Stimulated activated CD8-positive, alpha-beta memory T cell treated with anti-CD3 and anti-CD28 coated beads, Interleukin-15, amount 100 ng/mL, for 4 hours (primary cell): ENCODE measurements at regions not wholly inside any gene's neighbourhood (a gene's known extent, or its start where the extent isn't known, plus 50 kb on each side); places are given as distances from the start of the nearest gene placed in this dataset.

Source experiments
- DNase-seq, 2 donors: peaks; one replicate each; pipeline ENCODE4 v3.0.0-alpha.2; 2020; ENCODE audit warnings: low read depth in 2 of 2

GRCh38 chr1:200354243-200354642, 55.6 kb downstream of the ZNF281 start:
- DNase-seq, result no peak

- no peak for DNase-seq
These were observed 56.6 kb downstream of the ZNF281 start for GRCh38 chr1:200353232-200353631.

- no peak for DNase-seq
These were observed 57.8 kb downstream of the ZNF281 start for GRCh38 chr1:200351826-200352549.

DNA sequence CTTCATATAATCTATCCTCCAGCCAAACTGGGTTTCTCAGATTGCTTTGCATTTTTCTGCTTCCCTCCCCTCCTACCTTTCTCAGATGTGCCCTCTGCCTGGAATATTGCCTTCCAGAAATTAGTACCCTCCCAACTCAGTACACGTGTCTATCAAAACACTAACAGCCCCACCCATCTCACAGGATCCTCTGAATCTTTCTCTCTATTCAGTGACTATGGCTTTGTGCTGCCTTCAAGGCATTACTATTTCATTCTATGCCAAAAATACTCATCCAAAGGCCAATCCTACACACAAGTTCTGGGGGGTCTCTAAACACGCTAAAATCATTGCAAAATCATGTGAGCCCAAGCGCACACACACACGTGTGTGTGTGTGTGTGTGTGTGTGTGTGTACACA, 58.4 kb downstream of the ZNF281 start:
- DNase-seq, result no peak

GRCh38 chr1:200346700-200347099, 63.1 kb downstream of the ZNF281 start:
- DNase-seq, result no peak

- no peak for DNase-seq
These were observed 64.3 kb downstream of the ZNF281 start for GRCh38 chr1:200345520-200345919.

- no peak for DNase-seq
These were observed 66.0 kb downstream of the ZNF281 start for GRCh38 chr1:200343874-200344273.

- no peak for DNase-seq
These were observed 67.1 kb downstream of the ZNF281 start for GRCh38 chr1:200342511-200343311.

- no peak for DNase-seq
These were observed 71.4 kb downstream of the ZNF281 start for GRCh38 chr1:200338451-200338850.

- no peak for DNase-seq
These were observed 72.0 kb downstream of the ZNF281 start for GRCh38 chr1:200337831-200338230.

DNA sequence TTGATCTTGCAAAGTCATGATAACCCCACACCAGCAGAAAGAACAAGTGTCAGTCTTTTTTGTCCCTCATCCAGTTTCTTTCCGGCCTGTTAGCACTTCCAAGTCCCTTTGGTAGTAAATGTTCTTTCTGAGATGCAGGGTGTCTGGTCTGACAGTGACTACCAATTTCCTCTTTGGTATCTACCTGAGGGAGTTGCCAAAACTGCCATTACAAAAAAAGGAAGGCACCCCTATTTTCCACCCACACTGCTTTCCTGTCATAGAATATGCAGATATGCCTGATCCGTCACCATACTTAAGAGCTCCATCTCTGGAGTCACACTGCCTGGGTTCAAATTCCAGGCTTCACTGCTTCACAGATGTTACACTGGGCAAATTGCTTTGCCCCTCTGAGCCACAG, 72.4 kb downstream of the ZNF281 start:
- no peak for DNase-seq

DNA sequence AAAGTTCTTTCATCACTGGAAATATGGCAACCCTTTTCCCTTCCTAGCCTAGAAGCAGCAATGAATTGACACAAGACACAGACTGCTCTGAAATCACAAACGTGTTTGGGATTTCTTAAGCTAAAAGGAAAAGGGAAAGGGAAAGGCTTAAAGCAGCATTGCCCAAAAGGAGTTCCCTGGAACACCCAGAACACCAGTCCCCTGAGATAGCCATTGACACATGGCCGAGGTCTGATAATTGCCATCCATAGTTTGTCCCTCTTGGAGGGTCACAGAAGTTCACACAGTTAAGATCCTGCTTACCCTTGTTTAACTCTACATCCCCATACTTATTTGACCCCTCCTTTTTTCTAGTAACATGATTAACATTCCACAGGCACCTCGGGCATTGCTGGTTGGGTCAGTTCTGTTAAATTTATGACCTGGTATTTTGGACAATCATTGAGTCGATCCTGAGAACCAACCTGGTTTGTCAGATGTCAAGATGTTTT, 72.9 kb downstream of the ZNF281 start:
- DNase-seq, result no peak

DNA sequence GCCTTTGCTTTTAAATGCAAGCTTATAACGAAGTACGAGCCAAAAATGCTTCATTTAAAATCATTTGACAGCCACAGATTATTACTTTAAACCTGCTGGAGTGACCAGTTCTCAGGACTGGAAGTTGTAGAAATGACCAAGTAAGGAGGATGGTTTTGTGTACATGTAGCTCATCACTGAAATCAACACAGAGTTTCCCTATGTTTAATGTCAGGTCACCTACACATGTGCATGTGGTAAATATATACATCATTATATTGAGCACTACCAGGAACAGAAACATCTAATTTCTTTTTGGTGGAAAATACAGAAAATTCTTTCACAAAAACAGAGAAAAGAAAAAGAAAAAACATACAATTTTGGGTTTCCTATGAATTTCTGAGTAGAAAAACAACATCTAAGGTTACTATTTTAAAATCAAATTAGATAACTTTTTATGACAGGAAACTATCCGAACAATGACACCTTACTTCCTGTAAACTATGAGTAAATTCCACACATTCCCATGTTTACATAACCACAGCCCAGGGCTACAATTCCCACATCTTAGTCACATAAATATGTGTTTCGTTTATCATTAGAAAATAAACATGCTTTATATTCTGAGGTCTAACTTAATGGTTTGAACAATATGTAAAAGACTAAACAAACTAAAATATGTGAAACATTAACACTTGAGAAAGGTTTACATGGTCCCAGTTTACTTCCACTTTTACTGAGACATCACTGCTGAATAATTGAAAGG, 73.6 kb downstream of the ZNF281 start:
- DNase-seq, result no peak

DNA sequence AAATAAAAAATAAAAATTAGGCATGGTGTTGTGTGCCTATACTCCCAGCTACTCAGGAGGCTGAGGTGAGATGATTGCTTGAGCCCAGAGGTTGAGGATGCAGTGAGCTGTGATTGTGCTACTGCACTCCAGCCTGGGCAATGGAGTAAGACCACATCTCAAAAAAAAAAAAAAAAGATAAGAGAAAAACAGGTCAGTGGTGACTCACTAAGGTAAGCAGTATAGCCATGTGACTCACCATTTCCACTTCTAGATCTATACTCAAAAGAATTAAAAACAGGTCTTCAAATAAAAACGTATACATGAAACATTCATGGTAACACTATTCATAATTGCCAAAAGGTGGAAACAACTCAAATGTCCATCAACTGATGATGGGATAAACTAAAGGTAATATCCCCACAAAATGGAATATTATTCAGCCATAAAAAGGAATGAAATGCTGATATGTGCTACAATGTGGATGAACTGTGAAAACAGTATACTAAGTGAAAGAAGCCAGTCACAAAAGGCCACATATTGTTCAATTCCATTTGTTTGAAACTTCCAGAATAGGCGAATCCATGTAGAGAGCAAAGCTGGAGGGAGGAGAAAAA, 75.1 kb downstream of the ZNF281 start:
- no peak for DNase-seq

GRCh38 chr1:200333329-200333728, 76.5 kb downstream of the ZNF281 start:
- DNase-seq, result no peak

DNA sequence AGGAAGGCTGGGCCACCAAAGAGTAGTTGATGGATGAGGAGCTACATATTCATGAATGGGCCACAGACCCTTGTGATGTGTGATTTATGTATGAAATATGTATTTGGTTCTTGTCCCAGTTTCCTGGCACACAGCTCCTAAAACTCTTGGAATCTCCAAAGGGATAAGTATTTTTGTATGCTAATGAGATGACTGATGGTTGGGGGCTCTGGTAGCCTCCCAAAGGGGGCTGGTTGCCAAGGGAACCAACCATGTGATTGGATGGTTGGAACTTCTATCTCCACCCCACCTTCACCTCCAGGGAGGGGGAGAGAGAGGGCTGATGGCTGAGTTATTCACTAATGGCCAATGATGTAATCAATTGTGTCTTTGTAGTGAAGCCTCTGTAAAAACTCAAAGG, 77.1 kb downstream of the ZNF281 start:
- no peak for DNase-seq

DNA sequence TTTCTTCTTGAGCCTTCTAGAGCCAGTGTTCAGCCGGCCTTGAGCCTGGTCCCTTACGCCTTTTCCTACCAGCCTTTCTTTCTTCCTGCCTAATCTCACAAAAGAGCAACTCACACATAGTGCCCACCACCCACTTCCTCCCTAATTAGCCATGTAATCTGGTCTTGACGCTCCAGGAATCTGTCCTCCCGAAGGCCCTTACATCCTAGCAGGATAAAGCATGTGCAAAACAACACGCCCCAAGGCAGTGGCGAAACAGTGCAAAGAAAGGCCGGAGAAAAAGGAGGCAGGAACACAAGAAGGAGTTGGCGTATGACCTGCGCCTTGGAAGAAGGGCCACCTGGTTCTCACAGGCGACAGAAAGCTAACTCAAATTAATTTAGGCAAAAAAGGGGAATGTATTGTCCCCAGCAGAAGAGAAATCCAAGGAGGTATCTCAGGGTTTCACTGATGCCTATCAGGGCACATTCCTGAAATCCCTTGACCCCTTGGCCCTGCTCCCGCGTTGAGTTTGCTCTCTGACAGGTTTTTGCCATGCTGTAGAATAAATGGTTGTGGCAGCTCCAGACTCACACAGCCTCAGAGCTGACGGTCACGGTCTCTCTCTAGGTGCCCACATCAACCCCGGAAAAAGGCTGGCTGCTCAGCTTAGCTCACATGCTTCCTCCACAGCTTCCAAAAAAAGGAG, 79.0 kb downstream of the ZNF281 start:
- no peak for DNase-seq

DNA sequence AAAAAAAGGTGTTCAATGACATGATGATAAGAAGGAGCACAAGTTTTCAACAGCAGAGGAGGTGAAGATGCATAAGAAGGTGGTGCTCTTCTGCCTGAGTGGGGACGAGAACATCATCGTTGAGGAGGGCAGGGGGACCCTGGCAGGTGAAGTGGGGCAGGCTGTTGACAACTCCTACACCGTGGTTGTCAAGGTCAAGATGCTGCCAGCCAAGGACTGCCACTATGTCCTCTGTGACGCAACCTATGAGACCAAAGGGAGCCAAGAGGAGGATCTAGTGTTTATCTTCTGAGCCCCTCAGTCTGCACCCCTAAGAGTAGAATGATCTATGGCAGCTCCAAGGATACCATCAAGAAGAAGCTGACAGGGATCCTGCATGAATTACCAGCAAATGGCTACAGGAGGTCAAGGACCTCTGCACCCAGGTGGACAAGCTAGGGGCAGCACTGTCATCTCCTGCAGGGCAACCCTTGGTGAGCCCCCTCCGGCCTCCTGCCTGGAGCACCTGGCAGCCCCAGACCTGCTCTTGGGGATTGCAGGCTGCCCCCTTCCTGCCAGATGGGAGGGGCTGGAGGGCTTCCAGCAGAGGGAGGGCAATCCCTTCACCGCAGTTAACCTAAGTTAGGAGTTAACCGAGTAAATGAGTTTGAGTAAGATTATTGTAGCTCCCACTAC, 80.5 kb downstream of the ZNF281 start:
- no peak for DNase-seq

DNA sequence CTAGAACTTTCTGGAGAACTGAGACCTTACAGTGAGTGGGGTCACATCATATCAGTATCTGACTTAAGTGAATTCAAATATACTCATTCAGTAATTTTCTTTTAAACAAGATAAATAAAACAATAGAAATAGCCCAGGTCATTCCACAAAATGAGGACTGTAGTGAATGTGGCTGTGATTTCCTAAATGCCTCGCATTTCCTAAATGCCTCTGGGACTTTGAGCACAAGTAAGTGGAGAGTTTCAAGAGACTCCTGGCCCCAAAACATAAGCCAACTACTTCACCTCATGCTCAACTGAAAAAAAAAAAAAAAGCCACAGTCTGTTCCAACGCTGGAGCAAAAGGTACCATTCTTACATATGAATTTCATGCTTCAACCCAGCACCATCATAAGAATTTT, 81.5 kb downstream of the ZNF281 start:
- DNase-seq, result no peak

DNA sequence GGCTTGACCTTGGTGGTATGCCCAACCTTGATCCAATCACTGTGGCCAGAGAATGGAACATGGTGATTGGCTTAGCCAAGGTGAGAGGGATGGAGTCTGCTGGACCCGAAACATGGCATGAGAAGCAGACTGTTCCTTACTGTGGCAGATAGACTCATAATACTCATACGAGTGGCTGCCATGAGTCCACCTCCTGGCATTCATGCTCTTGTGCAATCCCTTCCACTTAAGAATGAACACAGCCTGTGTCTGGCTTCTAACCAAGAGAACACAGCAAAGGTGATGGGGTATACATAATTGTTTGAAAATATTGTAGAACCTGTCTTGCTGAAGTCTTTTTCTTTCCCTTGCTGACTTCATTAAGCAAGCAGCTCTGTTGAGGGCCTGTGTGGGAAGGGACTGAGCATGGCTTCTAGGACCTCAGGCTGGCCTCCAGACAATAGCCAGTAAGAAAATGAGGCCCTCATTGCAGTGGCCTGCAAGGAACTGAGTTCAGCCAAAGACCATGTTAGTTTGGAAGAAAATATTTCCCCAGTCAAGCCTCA, 85.9 kb downstream of the ZNF281 start:
- no peak for DNase-seq

DNA sequence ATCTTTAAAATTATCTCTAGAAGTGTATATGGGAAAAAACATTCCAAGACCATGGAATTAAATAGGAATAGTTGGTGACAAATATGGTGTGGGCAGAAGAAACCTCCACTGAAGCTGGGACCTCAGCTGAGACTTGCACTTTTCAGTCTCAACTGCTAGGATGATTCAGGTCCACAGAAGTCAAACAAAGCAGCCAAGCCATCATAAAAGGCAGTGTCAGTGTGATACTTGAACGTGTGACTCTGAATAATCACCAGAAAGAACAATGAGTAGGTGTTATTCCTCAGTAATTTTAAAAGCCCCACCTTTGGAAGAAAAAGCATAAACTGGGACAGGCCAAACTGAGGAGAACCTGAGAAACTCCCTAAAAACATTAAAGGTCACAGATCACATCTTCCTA, 90.7 kb downstream of the ZNF281 start:
- no peak for DNase-seq
